ENCODE measurements at regions not wholly inside any gene's neighbourhood (a gene's known extent, or its start where the extent isn't known, plus 50 kb on each side); places are given as distances from the start of the nearest gene placed in this dataset.
"Not testable (repeated sequence)": the region's sequence is repeated elsewhere in the genome, so short reads cannot be mapped to it uniquely, and the experiment has no call there.

DNA sequence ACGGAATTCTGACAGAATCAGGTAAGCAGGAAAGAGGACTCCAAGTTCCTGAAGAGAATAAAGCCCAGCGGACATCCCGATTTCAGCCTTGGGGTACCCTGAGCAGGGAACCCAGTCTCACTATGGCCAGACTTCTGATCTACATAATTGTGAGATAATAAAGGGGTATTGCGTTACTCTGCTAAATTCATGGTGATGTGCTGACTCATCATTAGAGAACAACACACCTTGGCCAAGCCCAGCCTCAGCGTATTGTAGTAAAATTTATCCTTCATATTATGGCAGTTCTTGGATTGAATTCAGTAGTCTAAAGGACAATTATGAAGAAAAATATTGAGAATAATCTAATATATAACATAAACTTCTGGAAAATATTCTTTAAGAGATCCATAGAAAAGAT, 170.2 kb upstream of the MAD2L1 start:
- DNase-seq: no peak
- in situ Hi-C loops (cut with MboI; ENCODE audit: low pct_unique_long_range_greater_than_20kb, low sequenced_read_pairs): no loop called here

GRCh38 chr4:120232050-120232449, 165.4 kb upstream of the MAD2L1 start:
- in situ Hi-C loops (cut with MboI; ENCODE audit: low pct_unique_long_range_greater_than_20kb, low sequenced_read_pairs): no loop called here

GRCh38 chr4:120228086-120228485, 161.4 kb upstream of the MAD2L1 start:
- in situ Hi-C loops (cut with MboI; ENCODE audit: low pct_unique_long_range_greater_than_20kb, low sequenced_read_pairs): no loop called here
- no peak for DNase-seq

More at GRCh38 chr4:120232050-120232449, 165.4 kb upstream of the MAD2L1 start:
- no peak for DNase-seq

DNA sequence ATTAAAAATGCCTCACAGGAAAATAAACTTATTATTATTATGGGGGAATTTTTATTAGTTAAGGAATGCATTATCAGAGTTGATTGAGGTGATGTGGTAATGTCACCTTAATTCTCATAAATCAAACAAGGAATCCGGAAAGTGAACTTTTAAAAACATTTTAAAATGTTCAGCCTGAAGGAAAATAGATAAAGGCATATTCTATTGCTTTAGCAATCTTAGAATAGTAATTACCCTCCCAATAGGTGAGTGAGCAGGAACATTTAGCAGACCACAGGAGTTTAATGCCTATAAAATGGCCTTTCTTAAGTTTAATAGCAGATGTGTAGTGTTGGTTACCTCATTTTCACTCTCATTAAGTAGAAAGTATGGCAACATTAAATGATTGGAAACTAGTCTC, 160.9 kb upstream of the MAD2L1 start:
- no peak for DNase-seq
- in situ Hi-C loops (cut with MboI; ENCODE audit: low pct_unique_long_range_greater_than_20kb, low sequenced_read_pairs): no loop called here

DNA sequence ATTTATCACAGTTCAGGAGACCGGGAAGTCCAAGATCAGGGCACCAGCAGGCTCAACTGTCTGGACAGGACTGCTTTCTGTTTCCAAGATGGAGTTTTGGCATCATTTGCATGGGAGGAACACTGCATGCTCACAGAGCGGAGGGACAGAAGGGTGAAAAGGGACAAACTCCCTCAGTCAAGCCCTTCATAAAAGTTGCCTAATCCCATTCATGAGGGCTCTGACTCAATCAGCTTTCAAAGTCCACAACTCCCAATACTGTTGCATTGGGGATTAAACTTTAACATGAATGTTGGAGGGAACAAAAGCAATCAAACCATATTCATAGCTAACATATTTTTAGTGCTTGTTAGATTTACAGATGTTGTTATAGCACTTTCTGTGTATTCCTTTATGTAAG, 158.9 kb upstream of the MAD2L1 start:
- in situ Hi-C loops (cut with MboI; ENCODE audit: low pct_unique_long_range_greater_than_20kb, low sequenced_read_pairs): no loop called here
- no peak for DNase-seq

- DNase-seq: no peak
- in situ Hi-C loops (cut with MboI; ENCODE audit: low pct_unique_long_range_greater_than_20kb, low sequenced_read_pairs): no loop called here
Observed at GRCh38 chr4:120218981-120219380, 152.3 kb upstream of the MAD2L1 start.

GRCh38 chr4:120215350-120215749, 148.7 kb upstream of the MAD2L1 start:
- in situ Hi-C loops (cut with MboI; ENCODE audit: low pct_unique_long_range_greater_than_20kb, low sequenced_read_pairs): no loop called here
- DNase-seq: no peak

DNA sequence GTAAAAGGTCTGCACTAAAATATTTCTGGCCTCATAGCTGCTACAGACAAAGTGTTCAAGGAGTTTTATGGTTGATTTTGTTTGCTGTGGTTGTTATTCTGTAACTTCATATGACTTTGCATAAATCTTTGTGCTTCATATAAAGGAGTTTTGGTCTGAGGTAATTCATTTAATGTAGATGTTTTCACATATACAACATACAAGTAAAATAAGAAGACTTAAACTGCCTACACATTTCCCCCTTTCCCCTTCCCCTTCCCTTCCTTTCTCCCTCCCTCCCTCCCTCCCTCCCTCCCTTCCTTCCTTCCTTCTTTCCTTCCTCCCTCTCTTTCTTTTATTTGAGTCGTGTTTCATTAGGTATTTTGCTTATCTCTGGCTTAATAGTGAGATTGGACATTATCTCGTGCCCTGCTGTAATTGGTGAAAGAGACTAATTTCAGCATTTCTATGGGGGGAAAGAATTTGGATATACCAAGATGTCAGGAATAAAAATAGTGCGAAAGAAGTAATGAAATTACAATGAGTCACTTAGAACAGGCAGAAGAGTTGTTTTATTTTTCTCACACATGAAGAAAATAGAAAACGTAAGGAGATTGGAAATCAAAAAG, 144.9 kb upstream of the MAD2L1 start:
- DNase-seq: no peak
- in situ Hi-C loops (cut with MboI; ENCODE audit: low pct_unique_long_range_greater_than_20kb, low sequenced_read_pairs): no loop called here

GRCh38 chr4:120209706-120210105, 143.1 kb upstream of the MAD2L1 start:
- in situ Hi-C loops (cut with MboI; ENCODE audit: low pct_unique_long_range_greater_than_20kb, low sequenced_read_pairs): no loop called here
- no peak for DNase-seq

DNA sequence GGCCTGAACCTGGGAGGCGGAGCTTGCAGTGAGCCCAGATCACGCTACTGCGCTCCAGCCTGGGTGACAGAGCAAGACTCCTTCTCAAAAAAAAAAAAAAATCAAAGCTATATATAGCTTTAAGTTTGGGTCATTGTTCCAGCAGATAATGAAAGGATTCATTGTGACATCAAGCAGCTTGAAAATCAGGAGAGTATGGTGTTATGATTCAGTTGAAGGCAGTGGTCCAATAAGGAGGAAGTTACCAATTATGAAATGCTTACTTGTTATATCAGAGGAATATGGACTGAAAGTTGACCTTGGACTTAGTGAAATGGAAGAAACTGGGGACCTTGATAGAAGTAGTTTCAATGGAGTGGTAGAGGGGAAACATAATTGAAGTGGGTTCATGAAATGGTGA, 140.4 kb upstream of the MAD2L1 start:
- DNase-seq: no peak
- in situ Hi-C loops (cut with MboI; ENCODE audit: low pct_unique_long_range_greater_than_20kb, low sequenced_read_pairs): no loop called here

GRCh38 chr4:120202222-120202621, 135.6 kb upstream of the MAD2L1 start:
- DNase-seq: no peak
- in situ Hi-C loops (cut with MboI; ENCODE audit: low pct_unique_long_range_greater_than_20kb, low sequenced_read_pairs): no loop called here

- DNase-seq; in situ Hi-C loops (cut with MboI; ENCODE audit: low pct_unique_long_range_greater_than_20kb, low sequenced_read_pairs): not testable (repeated sequence)
Observed at GRCh38 chr4:120200573-120201110, 134.0 kb upstream of the MAD2L1 start.

DNA sequence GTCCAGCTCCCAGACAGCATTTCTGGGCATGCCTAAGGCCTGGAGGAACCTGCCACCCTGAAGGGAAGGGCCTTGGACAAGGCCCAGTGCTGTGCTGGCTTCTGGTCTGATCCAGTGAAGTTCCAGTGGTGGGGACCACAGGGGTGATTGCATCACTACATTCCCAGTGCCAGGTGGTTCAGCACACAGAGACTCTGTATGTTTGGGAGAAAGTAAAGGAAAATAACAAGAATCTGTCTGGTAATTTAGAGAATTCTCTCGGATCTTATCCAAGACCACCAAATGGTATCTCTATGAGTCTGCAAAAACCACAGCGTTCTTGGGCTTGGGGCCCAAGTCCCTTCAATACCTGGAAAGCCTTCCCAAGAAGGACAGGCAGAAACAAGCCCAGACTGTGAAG, 131.8 kb upstream of the MAD2L1 start:
- in situ Hi-C loops (cut with MboI; ENCODE audit: low pct_unique_long_range_greater_than_20kb, low sequenced_read_pairs): no loop called here
- no peak for DNase-seq

DNA sequence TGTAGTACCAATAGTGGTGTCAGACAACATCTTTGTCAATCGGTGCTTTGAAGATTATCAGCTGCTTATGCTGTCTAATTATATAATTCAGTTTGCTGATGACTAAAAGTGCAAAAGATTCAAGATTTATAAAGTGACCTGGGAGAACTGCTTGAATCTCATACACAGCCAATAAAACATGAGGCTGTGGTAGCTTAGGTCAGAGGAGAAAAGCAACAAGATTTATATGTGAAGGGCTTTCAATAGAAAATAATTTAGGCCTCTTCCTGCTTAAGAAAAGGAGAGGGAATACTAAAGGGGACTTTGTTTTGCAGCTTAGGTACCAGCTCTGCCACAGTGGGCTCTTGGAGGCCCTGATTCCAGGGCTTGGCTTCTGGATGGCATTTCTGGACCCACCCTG, 111.0 kb upstream of the MAD2L1 start:
- in situ Hi-C loops (cut with MboI; ENCODE audit: low pct_unique_long_range_greater_than_20kb, low sequenced_read_pairs): no loop called here
- no peak for DNase-seq

GRCh38 chr4:120175272-120175671, 108.6 kb upstream of the MAD2L1 start:
- in situ Hi-C loops (cut with MboI; ENCODE audit: low pct_unique_long_range_greater_than_20kb, low sequenced_read_pairs): no loop called here

GRCh38 chr4:120163895-120164294, 97.2 kb upstream of the MAD2L1 start:
- in situ Hi-C loops (cut with MboI; ENCODE audit: low pct_unique_long_range_greater_than_20kb, low sequenced_read_pairs): no loop called here
- DNase-seq: no peak

More at GRCh38 chr4:120175272-120175671, 108.6 kb upstream of the MAD2L1 start:
- no peak for DNase-seq

DNA sequence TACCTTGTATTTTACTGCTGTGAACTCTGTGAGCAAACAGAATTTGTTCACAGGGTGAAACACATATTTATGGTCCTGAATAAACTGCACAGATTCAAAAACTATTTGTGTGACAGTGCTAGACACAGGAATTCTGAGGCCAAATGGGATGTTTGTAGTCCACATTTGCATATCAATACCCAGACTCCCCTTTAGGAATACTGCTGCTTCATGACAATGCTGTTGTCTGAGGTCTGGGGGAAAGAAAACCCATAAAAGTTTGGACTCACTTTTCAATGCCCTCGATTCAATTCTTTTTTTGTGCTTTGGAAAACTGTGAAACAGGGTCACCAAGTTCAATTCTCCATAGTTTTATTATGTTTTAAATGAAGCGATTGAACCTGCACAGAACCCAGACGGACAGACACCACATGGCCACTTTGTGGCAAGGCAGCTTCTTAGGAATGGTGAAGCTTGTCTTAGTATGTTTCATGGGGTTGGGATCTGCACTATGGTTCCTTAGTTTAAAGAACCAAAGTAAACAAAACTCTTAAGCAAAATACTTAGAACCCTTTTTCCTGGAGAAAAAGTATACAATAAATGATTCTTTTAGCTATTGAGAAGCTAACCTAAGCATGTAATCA, 92.3 kb upstream of the MAD2L1 start:
- in situ Hi-C loops (cut with MboI; ENCODE audit: low pct_unique_long_range_greater_than_20kb, low sequenced_read_pairs): no loop called here
- no peak for DNase-seq

GRCh38 chr4:120158046-120158445, 91.4 kb upstream of the MAD2L1 start:
- in situ Hi-C loops (cut with MboI; ENCODE audit: low pct_unique_long_range_greater_than_20kb, low sequenced_read_pairs): no loop called here

GRCh38 chr4:120156120-120156718, 89.6 kb upstream of the MAD2L1 start:
- peak; percentile 57 for DNase-seq
- in situ Hi-C loops (cut with MboI; ENCODE audit: low pct_unique_long_range_greater_than_20kb, low sequenced_read_pairs): no loop called here

More at GRCh38 chr4:120158046-120158445, 91.4 kb upstream of the MAD2L1 start:
- DNase-seq: no peak

DNA sequence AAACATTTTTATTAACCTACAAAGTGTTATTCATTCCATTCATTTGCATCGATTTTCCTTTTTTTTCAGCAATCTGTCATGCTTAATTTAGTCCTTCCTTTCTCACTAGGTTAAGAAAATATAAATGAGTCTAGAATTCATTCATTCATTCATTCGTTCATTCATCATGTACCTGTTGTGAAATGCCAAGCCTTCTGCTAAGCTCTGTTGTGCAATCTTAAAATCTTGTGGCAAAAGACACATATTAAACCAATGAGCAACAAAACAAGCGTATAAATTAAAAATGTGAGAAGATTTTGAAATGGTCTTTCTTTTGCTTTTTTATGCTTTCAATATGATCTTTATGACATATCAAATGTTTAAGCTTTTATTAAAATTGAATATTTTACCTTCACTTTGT, 88.6 kb upstream of the MAD2L1 start:
- no peak for DNase-seq
- in situ Hi-C loops (cut with MboI; ENCODE audit: low pct_unique_long_range_greater_than_20kb, low sequenced_read_pairs): no loop called here

All from KBM-7 (cell line).